GM18519 (cell line): ENCODE measurements at regions not wholly inside any gene's neighbourhood (a gene's known extent, or its start where the extent isn't known, plus 50 kb on each side); places are given as distances from the start of the nearest gene placed in this dataset.

Source experiments
- ATAC-seq: cut with Tn5 transposase; IDR thresholded peaks from one replicate; pipeline ENCODE4 v1.9.1; 2021; ENCODE audit warnings: mild to moderate bottlenecking, moderate library complexity; ENCODE audit not compliant: unreplicated experiment, low FRiP score

DNA sequence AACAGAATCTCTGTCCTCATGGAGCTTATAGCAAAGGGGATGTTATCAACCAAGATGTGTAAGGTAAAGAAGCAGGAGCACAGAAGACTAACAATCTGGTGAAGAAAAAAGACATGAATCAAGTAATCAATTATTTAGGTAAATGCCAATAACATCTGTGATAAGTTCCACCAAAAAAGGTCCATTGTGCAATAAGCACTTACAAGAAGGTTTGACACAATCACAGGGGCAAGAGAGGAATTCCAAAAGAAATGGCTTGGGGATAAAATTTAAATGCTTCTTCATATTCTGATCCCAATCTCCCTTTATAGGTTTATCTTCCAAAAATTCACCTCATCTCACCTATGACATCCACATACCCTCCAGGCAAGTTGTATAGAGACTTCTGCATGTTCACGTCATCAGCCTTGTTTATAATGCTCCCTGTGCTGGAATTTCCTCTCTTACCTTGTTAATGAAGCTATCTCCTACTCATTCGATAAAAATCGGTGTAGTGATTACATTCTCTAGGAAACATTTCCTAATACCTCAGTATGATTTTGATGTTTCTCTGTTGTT lies 53.6 kb upstream of the DPT start:
- ATAC-seq: no peak

DNA sequence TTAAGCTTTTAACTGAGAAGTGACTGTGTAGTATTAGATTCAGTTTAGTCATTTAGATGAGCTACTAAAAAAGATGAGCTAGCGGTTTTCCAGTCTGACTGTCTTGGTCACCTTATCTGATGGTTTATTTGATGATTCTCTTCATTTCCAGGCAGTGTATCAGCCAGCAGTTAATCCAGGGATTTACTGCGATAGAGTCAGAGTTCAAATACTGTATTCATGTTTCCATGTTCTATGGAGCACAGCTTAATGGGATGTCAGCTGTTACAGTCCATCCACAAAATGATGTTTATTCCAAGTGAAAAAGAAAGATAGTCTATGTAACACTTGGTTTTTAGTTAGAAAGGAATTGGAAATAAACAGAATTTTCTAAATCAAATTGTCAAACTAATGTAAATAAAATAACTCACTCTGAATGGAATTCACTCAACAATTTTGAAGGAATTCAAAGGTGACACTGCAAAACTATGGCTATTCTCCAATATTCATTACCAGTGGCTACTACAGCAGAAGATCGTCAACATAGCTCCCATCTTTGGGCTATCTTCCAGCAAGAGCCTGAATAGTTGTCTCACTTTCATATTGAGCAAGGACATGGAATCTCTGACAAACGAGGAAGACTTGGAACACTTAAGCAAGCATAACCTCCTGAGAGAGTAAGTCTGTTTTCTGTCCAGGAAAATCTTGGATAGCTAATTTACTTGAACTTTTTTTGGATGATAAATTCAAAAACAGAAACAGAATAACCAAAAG lies 54.6 kb upstream of the DPT start:
- ATAC-seq: no peak

DNA sequence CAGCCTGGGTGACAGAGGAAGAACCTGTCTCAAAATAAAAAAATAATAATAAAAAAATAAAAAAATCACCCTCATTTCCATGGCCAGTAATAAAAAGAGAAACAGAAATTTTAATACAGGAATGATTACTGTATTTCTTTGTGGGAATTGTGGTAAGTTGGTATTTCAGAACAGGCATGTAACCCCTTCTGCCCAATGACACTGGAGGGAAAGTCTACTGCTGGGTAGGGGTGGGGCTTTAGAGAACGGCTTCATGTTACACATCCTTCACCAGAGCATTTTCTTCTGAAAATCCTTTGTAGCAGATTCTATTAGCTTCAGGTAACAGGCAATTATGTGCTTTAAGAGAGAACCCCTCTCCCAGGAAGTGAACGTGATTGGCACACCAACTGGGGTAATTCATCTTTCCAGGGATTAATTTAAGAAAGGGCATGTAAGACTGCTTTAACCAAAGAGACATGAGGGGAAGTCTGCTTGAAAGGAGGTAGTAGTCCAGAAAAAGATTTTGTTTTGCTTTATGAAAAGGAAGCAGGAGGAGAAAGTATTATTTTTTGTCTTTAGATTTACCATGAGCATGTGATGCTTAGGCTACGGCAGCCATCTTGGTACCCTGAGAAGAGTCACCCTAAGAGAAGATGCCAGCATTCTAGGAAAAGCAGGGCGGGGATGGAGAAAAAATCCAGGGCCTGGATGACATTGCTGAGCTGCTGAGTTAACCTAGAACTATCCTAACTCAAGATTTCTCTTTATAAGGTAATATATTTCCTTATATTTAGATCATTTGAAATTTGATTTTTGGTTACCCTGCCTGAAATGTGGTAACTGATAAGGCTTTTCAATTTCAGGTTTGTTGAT lies 57.7 kb upstream of the DPT start:
- ATAC-seq: no peak

DNA sequence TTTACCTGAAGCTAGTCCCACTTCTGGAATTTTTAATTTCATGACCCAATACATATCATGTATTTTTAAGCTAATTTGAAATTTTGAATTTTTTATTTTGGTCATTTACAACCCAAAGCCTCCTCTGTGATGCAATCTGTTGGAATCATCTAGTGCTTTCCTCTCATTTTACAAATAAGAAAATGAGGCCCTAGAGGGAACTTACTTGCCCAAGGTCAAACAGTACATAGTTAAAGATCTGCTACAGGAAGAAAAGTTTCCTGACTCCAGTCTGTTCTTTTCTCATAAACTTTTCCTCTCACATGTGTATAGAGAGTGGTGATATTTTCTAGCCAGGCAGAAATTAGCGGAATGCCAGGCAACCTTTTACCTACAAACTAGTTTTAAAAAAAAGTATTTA lies 59.3 kb upstream of the DPT start:
- no peak for ATAC-seq

DNA sequence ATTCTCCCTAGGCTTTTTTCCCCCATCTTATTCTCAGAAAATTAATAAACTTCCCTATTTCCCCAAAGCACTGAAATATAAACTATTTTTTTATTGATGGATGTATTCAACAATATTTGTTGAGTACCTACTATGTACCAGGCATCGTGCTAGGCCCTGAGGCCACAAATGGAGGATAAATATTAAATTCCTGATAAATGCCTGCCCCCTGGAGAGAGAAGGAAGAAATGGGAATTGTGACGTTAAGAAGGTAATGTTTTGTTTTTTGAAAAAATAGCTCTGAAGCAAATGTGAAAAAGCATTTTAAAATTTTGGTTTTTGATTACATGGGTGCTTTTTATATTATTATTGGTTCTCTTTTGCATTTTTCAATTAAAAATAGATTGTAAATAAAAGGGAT lies 60.5 kb upstream of the DPT start:
- no peak for ATAC-seq

DNA sequence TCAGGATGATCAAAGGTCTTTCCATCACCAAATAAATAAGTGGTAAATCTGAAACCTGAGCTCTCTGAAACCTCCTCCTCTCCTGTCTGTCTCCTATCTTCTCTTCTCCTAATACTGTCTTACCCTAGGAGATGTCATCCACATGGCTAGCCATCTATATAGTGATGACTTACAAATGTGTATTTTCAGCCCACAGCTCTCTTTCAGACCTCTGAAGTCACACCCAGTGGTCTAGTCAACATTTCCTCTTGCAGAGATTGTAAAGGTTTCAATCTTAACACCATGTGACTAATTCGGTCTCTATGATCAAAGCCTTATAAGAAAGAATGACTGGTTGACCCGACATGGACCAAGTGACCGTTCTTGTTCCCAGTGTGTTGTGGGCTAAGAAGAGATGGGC lies 63.1 kb upstream of the DPT start:
- no peak for ATAC-seq

DNA sequence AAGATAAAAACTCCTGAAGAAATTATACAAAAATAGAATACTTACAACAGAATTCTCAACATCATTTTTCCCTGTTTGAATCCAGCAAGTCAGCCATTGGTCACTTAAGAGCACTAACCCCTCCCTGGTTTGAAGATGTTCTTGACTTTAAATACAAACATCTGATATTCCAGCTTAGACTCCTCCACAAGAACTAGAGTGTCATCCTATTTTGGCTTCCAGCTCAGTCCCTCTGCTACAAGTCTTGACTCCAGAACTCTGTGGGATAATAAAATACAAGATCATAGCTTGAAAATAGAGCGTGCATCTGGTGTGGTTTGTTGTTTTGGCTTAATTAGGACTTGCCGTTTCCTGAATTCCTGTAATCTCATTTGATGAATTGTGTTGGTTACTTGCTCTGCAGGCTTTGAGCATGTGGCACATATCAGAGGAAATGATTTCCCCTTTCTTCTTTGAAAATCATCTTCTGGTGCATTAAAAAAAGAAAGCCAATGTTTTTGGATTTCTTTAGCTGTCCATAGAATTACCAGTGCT lies 63.7 kb upstream of the DPT start:
- ATAC-seq: no peak

DNA sequence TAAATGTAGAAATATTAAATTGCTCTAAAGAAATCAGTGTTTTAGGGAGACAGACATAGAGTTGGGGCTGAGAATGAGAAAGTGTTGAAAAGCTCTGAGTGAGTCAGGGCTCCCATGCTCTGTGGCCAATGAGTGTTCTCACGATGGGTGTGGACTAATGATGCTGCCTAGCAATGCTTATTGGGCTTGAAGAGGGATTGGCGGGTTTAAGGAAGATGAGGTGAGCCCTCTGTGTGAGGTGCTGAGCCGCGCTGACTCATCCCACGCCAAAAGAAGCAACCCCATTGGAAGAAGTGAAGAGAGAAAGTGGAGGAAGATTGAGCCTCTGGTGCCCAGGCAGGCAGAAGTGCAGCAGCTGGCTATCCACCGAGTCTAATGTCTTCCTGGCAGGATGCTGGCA lies 65.1 kb upstream of the DPT start:
- no peak for ATAC-seq

DNA sequence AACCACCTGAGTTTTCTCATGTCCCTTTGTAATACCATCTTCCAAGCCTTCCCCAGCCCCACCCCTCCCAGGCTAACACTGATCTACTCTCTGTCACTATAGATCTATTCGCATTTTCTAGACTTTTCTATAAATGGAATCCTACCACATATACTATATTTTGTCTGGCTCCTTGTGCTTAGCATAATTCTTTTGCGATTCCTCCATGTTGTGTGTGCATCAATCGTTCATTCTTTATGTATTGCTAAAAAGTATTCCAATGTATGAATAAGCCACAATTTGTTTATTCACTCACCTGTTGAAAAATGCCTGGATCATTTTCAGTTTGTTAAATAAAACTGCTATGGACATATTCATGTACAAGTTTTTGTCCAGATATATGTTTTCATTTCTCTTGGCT lies 66.7 kb upstream of the DPT start:
- no peak for ATAC-seq

DNA sequence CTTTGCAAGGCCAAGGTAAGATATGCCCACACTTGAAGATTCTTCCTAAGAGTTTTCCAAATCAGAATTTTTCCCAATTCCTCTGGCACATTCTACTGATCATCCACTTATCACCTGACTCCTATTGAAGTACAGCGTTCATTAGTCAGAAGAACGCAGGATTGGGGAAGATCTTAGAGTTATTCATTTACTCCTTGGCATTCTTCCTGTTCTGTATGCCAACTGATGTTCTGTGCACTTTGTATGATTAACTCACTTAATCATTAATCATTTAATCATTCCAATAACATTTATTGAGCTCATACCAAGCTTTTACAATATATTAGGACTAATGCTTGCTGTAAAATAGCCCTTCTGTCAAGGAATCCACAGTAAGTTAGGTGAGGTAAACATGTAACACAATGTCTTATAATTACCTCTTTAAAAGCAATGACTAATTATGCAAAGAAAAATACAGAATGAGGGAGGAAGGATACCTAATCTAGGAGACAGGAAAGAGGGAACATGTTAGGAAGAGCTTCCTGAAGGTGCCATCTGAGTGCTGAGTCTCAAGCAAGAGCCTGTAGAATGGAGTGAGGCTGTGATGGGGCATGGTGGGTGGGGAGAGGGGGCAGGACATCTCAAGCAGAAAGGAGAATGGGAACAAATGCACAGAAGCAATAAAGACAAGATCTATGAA lies 71.1 kb upstream of the DPT start:
- no peak for ATAC-seq

DNA sequence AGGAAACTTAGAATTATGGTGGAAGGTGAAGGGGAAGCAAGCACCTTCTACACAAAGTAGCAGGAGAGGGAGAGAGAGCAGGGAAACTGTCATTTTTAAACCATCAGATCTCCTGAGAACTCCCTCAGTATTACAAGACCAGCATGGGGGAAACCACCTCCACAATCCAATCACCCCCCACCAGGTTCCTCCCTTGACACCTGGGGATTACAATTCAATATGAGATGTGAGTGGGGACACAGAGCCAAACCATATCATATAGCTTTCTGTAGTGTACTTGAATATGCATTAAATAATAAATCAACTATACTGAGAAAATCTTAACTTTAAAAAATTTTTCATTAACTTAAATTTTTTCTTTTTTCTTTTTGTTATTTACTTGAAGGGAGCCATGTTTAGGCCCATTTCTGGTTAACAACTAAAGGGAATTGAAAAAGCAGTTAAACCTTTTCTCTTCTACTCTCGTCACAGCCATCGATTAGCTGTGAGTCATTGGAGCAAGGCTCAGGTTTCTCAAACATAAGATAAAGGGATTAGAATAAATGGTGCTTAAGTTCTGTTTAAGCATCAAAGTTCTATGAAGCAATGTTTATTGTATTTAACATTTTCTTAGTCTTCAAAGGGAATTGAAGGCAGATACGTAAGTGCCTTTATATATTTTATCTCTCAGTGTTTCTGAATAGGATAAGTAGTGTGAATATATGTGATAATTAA lies 72.2 kb upstream of the DPT start:
- ATAC-seq: no peak

DNA sequence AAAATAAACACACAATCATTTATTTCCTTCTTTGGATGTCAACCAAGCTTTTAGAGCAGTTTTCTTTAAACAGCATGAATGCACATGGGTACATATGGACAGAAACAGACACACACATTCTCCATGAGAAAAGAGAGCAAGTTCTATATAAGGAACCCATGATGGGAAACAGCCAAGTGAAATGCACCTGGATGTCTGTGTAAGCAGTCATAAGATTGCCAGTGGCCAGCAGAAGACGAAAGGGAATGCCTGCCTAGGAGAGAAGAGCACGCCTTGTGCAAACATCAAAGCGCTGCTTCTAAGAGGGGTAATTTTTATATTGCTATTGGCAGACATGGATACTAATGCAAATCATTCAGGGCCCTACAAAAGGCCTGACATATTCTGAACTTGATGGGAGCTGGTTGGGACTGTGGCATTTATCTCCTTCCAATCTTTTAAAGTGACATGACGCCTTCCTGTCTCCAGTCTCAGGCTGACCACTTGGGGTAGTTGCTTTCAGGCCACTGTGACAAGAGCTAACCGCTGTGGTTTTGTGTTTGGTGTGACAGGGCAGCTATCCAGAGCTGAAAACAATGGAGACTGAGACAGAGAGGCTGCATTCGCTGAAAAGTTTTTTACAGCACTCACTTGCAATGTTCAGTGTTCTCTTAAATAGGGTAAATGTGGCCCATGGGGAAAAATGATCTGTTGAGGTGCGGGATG lies 75.0 kb upstream of the DPT start:
- ATAC-seq: no peak

DNA sequence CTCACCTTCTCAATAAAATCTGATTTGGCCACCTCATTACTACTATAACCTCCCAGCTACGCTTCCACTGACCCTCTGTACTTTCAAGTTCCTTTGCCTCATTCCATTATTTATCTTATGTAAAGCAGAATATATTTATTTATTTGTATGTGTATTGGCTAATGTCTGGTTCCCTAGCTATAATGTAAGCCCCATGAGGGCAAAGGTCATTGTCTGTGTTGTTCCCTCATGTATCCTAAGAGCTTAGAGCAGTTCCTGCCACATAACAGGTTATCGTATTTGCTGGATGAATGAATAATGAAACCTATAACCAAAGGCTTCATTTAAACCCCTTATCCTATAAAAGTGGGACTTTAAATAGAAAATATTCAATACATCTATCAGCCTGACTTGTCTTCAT lies 77.9 kb upstream of the DPT start:
- no peak for ATAC-seq

DNA sequence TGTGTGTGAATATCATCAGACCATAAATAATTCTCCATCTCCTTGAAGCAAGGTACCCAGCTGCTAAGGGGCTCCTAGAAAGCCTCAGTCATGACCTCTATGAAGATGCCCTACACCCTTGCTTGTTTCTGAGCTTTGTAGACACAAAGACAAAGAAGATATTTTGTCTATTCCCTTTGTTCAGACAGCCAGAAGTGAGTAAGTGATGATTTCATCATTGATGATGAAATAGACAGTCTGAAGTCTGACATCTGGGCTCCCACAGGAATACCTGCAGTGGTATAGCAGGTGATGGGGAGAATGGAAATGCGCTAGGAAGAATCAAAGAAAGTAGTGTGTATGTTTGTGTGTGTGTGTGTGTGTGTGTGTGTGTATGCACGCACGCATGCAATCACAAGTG lies 82.2 kb upstream of the DPT start:
- no peak for ATAC-seq

DNA sequence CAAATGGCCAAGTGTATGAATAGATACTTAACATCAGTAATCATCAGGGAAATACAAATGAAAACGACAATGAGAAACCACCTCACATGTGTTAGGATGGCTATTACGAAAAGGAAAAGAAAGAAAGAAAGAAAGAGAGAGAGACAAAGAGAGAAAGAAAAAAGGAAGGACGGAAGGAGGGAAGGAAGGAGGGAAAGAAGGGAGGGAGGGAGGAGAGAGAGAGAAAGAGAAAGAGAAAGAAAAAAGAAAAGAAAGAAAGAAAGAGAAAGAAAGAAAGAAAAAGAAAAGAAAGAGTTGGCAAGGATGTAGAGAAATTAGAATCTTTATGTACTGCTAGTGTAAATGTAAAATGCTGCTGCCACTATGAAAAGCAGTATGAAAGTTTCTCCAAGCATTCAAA lies 90.7 kb upstream of the DPT start:
- no peak for ATAC-seq

DNA sequence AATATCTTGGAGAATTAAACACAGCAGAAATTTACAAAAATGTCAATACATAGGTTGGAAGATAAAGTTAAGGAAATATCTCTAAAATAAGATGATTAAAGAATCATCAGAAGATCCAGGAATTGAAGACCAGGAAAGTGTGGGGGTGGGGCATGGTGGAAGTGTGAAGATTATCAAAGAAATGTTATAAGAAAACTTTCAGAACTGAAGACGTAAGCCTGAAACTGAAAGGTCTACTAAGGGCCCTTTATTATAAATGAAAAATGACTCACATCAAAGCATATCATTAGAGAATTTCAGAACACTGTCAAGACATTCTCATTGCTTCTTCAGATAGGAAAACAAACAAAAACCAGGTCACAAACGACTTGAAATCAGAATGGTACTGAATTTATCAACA lies 92.4 kb upstream of the DPT start:
- no peak for ATAC-seq

DNA sequence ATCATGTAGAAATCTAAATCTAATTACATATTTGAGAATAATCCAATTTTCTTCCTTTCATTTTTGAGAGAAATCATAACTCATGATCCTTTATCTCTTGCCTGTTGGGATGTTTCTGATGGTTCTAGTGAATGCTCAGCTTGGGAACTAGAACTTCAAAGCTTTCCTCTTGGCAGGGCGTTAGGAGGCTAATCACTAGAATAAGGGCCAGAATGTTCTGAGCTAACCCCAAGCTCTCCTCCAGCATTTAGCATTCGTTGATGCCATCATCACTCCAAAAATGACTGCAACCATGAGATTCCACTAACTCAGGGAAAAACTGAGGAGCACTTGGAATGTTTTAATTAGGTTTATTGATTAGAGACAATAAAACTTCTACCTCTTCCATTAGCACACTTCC lies 93.9 kb upstream of the DPT start:
- no peak for ATAC-seq

DNA sequence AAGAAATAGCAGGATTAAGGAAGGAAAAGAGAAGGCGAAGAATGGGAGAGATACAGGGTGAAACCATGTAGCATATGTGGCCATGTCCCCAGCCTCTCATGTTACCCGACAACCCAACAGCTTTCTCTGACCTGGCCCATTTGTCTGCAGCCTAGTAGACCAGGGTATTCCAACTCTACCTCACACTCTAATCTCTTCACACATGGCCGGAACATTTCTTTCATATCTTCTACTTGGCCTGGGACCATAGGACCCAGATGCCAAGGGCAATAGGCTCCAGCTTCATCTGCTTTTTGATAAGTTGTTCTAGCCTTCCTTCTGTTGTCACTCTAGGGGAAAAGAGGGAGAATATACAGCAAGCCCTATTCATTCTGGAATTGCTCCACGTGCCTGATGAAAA lies 95.0 kb upstream of the DPT start:
- ATAC-seq: no peak

DNA sequence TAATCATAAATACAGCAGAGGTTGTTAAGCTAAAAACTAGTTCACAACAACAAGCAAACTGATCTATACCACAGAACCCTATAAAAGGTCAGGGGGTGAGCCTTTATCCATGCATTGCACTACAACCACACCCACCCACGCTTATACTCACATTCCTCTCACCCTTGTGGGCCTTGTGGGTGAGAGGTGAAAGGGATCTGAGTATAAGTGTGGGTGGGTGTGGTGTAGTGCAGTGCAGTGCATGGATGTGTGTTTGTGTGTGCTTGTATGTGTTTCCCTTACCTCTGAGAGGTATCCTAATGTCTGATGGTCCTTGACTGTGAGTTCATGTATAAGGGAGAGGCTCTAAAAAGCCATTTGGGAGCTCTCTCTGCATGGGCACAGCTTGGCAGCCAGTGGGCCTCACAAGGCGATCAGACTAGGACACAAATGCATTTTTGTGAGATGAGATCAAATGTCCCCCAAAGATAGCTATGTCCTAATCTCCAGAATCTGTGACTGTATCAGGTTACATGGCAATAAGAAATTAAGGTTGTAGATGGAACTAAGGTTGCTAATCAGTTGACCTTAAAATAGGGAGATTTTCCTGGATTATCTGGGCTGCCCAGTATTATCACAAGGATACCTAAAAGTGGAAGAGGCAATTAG lies 95.5 kb upstream of the DPT start:
- ATAC-seq: no peak
